ENCODE measurements at regions not wholly inside any gene's neighbourhood (a gene's known extent, or its start where the extent isn't known, plus 50 kb on each side); places are given as distances from the start of the nearest gene placed in this dataset.

GRCh38 chr16:66211651-66212050, 154.8 kb upstream of the CDH5 start:
- no peak overlapping the region for H3K4me3 Mint-ChIP-seq
- no peaks in the 10 kb centered on the region for H3K4me1 ChIP-seq (ENCODE audit: control insufficient read depth in 2 of 2, insufficient read depth in 2 of 2, low read length in 2 of 2)
- H3K4me1 Mint-ChIP-seq: peaks cover 0 to 5% (median 0%) of the 10 kb centered on the region in 7 donors
- no peaks in the 10 kb centered on the region for H3K36me3 ChIP-seq (ENCODE audit: control insufficient read depth in 2 of 3, insufficient read depth in 3 of 3, low read length in 3 of 3)
- ChIA-PET CTCF (no interaction called here), POLR2A (no interaction called here)
- no peak overlapping the region for H3K27ac Mint-ChIP-seq
- ATAC-seq (no peak), DNase-seq (no peak)
- no peak overlapping the region for H3K27ac ChIP-seq (ENCODE audit: low read depth, low read length)
- H3K27me3 Mint-ChIP-seq: peaks cover 11 to 27% (median 22%) of the 10 kb centered on the region in 5 donors
- no peaks in the 10 kb centered on the region for H3K36me3 Mint-ChIP-seq
- H3K9me3 ChIP-seq (ENCODE audit: control insufficient read depth in 2 of 3, low read length in 3 of 3): no peaks in the 10 kb centered on the region
- no peak overlapping the region for H3K4me3 ChIP-seq (ENCODE audit: low read length)
- H3K27me3 ChIP-seq (ENCODE audit: control insufficient read depth in 2 of 2, insufficient read depth in 2 of 2, low read length in 2 of 2): no peaks in the 10 kb centered on the region
- intact Hi-C loops (cut with micrococcal nuclease): no loop called here
- H3K9me3 Mint-ChIP-seq: peaks cover 0 to 3% (median 0%) of the 10 kb centered on the region in 11 donors

- Mint-ChIP-seq H3K36me3 (no peaks in the 10 kb centered on the region), H3K4me1 (peaks cover 0 to 5% (median 0%) of the 10 kb centered on the region in 7 donors), H3K27me3 (peaks cover 9 to 31% (median 24%) of the 10 kb centered on the region in 5 donors), H3K9me3 (peaks cover 0 to 3% (median 0%) of the 10 kb centered on the region in 11 donors), H3K27ac (no peak overlapping the region), H3K4me3 (no peak overlapping the region)
- Histone ChIP-seq H3K4me1 (ENCODE audit: control insufficient read depth in 2 of 2, insufficient read depth in 2 of 2, low read length in 2 of 2) (no peaks in the 10 kb centered on the region), H3K4me3 (ENCODE audit: low read length) (no peak overlapping the region), H3K9me3 (ENCODE audit: control insufficient read depth in 2 of 3, low read length in 3 of 3) (no peaks in the 10 kb centered on the region), H3K27me3 (ENCODE audit: control insufficient read depth in 2 of 2, insufficient read depth in 2 of 2, low read length in 2 of 2) (no peaks in the 10 kb centered on the region), H3K27ac (ENCODE audit: low read depth, low read length) (no peak overlapping the region), H3K36me3 (ENCODE audit: control insufficient read depth in 2 of 3, insufficient read depth in 3 of 3, low read length in 3 of 3) (no peaks in the 10 kb centered on the region)
- intact Hi-C loops (cut with micrococcal nuclease): no loop called here
- CTCF ChIA-PET: no interaction called here
- POLR2A ChIA-PET: no interaction called here
- DNase-seq: no peak
- ATAC-seq: no peak
Measured at GRCh38 chr16:66207883-66208265, 158.6 kb upstream of the CDH5 start.

- CTCF ChIA-PET: no interaction called here
- ATAC-seq: peak; percentile 52
- Histone ChIP-seq H3K36me3 (ENCODE audit: control insufficient read depth in 2 of 3, insufficient read depth in 3 of 3, low read length in 3 of 3) (no peaks in the 10 kb centered on the region), H3K27me3 (ENCODE audit: control insufficient read depth in 2 of 2, insufficient read depth in 2 of 2, low read length in 2 of 2) (no peaks in the 10 kb centered on the region), H3K9me3 (ENCODE audit: control insufficient read depth in 2 of 3, low read length in 3 of 3) (no peaks in the 10 kb centered on the region), H3K4me1 (ENCODE audit: control insufficient read depth in 2 of 2, insufficient read depth in 2 of 2, low read length in 2 of 2) (no peaks in the 10 kb centered on the region), H3K4me3 (ENCODE audit: low read length) (no peak overlapping the region), H3K27ac (ENCODE audit: low read depth, low read length) (no peak overlapping the region)
- H3K36me3 Mint-ChIP-seq: no peaks in the 10 kb centered on the region
- peaks cover 5 to 33% (median 24%) of the 10 kb centered on the region in 5 donors for H3K27me3 Mint-ChIP-seq
- no peak for DNase-seq
- intact Hi-C loops (cut with micrococcal nuclease): no loop called here
- no peak overlapping the region for H3K27ac Mint-ChIP-seq
- POLR2A ChIA-PET: no interaction called here
- peaks cover 0 to 5% (median 0%) of the 10 kb centered on the region in 7 donors for H3K4me1 Mint-ChIP-seq
- H3K9me3 Mint-ChIP-seq: peaks cover 0 to 3% (median 0%) of the 10 kb centered on the region in 11 donors
- H3K4me3 Mint-ChIP-seq: no peak overlapping the region
Measured at GRCh38 chr16:66207139-66207882, 159.2 kb upstream of the CDH5 start.

- H3K4me3 Mint-ChIP-seq: no peak overlapping the region
- H3K9me3 Mint-ChIP-seq: peaks cover 0 to 3% (median 0%) of the 10 kb centered on the region in 11 donors
- peaks cover 5 to 27% (median 24%) of the 10 kb centered on the region in 5 donors for H3K27me3 Mint-ChIP-seq
- no peaks in the 10 kb centered on the region for H3K9me3 ChIP-seq (ENCODE audit: control insufficient read depth in 2 of 3, low read length in 3 of 3)
- no peaks in the 10 kb centered on the region for H3K36me3 ChIP-seq (ENCODE audit: control insufficient read depth in 2 of 3, insufficient read depth in 3 of 3, low read length in 3 of 3)
- no peaks in the 10 kb centered on the region for H3K27me3 ChIP-seq (ENCODE audit: control insufficient read depth in 2 of 2, insufficient read depth in 2 of 2, low read length in 2 of 2)
- no peak overlapping the region for H3K4me3 ChIP-seq (ENCODE audit: low read length)
- CTCF ChIA-PET: no interaction called here
- H3K4me1 Mint-ChIP-seq: peaks cover 0 to 5% (median 0%) of the 10 kb centered on the region in 7 donors
- H3K27ac ChIP-seq (ENCODE audit: low read depth, low read length): no peak overlapping the region
- intact Hi-C loops (cut with micrococcal nuclease): no loop called here
- POLR2A ChIA-PET: no interaction called here
- no peaks in the 10 kb centered on the region for H3K36me3 Mint-ChIP-seq
- no peaks in the 10 kb centered on the region for H3K4me1 ChIP-seq (ENCODE audit: control insufficient read depth in 2 of 2, insufficient read depth in 2 of 2, low read length in 2 of 2)
- DNase-seq (no peak), ATAC-seq (no peak)
- H3K27ac Mint-ChIP-seq: no peak overlapping the region
Measured at GRCh38 chr16:66206363-66206762, 160.1 kb upstream of the CDH5 start.

- Histone ChIP-seq H3K36me3 (ENCODE audit: control insufficient read depth in 2 of 3, insufficient read depth in 3 of 3, low read length in 3 of 3) (no peaks in the 10 kb centered on the region), H3K9me3 (ENCODE audit: control insufficient read depth in 2 of 3, low read length in 3 of 3) (no peaks in the 10 kb centered on the region), H3K27me3 (ENCODE audit: control insufficient read depth in 2 of 2, insufficient read depth in 2 of 2, low read length in 2 of 2) (no peaks in the 10 kb centered on the region), H3K27ac (ENCODE audit: low read depth, low read length) (no peak overlapping the region), H3K4me3 (ENCODE audit: low read length) (no peak overlapping the region), H3K4me1 (ENCODE audit: control insufficient read depth in 2 of 2, insufficient read depth in 2 of 2, low read length in 2 of 2) (no peaks in the 10 kb centered on the region)
- H3K27me3 Mint-ChIP-seq: peaks cover 5 to 23% (median 19%) of the 10 kb centered on the region in 5 donors
- peaks cover 0 to 3% (median 0%) of the 10 kb centered on the region in 11 donors for H3K9me3 Mint-ChIP-seq
- peak; percentile 57 for ATAC-seq
- H3K4me3 Mint-ChIP-seq: no peak overlapping the region
- no peaks in the 10 kb centered on the region for H3K36me3 Mint-ChIP-seq
- ChIA-PET POLR2A (no interaction called here), CTCF (no interaction called here)
- intact Hi-C loops (cut with micrococcal nuclease): no loop called here
- H3K27ac Mint-ChIP-seq: no peak overlapping the region
- DNase-seq: no peak
- H3K4me1 Mint-ChIP-seq: peaks cover 0 to 5% (median 0%) of the 10 kb centered on the region in 7 donors
Measured at GRCh38 chr16:66205287-66206231, 160.9 kb upstream of the CDH5 start.

GRCh38 chr16:66204756-66205155, 161.7 kb upstream of the CDH5 start:
- Histone ChIP-seq H3K36me3 (ENCODE audit: control insufficient read depth in 2 of 3, insufficient read depth in 3 of 3, low read length in 3 of 3) (no peaks in the 10 kb centered on the region), H3K9me3 (ENCODE audit: control insufficient read depth in 2 of 3, low read length in 3 of 3) (no peaks in the 10 kb centered on the region), H3K4me3 (ENCODE audit: low read length) (no peak overlapping the region), H3K4me1 (ENCODE audit: control insufficient read depth in 2 of 2, insufficient read depth in 2 of 2, low read length in 2 of 2) (no peaks in the 10 kb centered on the region), H3K27ac (ENCODE audit: low read depth, low read length) (no peak overlapping the region), H3K27me3 (ENCODE audit: control insufficient read depth in 2 of 2, insufficient read depth in 2 of 2, low read length in 2 of 2) (no peaks in the 10 kb centered on the region)
- peaks cover 0 to 5% (median 0%) of the 10 kb centered on the region in 7 donors for H3K4me1 Mint-ChIP-seq
- ChIA-PET CTCF (no interaction called here), POLR2A (no interaction called here)
- no peak overlapping the region for H3K4me3 Mint-ChIP-seq
- no peaks in the 10 kb centered on the region for H3K9me3 Mint-ChIP-seq
- intact Hi-C loops (cut with micrococcal nuclease): no loop called here
- no peak overlapping the region for H3K27ac Mint-ChIP-seq
- H3K27me3 Mint-ChIP-seq: peaks cover 5 to 19% (median 13%) of the 10 kb centered on the region in 5 donors
- DNase-seq (no peak), ATAC-seq (no peak)
- no peaks in the 10 kb centered on the region for H3K36me3 Mint-ChIP-seq

All from naive thymus-derived CD4-positive, alpha-beta T cell (primary cell).